ENCODE measurements at regions not wholly inside any gene's neighbourhood (a gene's known extent, or its start where the extent isn't known, plus 50 kb on each side); places are given as distances from the start of the nearest gene placed in this dataset.

DNA sequence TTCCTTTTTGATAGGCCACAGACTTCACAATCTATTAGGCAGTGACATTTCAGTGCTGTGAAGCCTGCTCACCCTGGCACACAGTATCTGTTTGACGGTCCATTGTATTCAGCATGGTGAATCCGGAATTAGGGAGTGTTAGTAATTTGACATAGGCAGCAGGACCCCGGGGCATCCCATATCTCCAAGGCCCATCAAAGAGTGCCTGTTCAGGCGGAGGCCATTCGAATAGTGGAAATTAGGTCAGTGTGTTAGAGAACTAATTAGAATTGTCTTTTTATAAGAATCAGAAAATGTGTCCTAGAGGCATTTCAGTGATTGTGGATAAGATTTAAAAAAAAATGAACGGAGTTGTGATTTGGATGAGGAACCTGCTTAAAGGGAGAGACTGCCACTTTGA is 818.8 kb upstream of the SOX11 start:
- H3K4me1 Mint-ChIP-seq, result no peaks in the 10 kb centered on the region

DNA sequence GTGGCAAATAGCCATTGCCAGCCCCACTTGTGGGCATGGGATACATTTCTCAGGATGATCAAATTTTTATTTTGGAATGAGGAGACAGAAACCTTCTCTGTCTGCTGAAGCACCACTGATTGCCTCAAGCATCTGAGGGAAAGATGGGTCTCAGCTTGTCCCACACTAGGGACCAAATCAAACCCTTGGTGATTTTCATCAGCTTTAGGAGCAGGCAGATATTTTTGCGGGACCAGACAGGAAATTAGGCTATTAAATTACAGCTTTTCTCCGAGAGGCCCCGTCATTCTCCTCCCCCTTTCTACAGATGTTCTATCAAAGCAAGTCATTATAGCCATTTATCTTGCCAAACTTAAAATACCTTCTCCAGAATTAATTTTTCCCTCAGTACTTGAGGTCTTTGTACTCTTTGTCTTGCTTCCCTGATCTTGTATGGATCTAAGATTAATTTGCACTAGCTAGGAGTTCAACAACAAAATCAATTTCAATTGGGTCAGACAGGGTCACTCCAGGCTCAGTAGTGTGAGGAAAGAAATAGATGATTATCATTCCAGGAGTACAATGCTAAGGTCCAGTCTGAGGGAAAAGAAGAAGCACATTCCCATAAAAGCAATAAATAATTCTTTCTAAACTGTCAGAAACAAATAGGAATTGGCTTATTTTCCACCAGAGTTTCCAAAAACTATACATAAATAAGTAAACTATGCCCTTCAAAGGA is 818.1 kb upstream of the SOX11 start:
- Mint-ChIP-seq H3K4me1 (no peaks in the 10 kb centered on the region), H3K9me3 (peaks cover 13% of the 10 kb centered on the region), H3K27ac (no peak overlapping the region), H3K4me3 (no peak overlapping the region), H3K36me3 (no peaks in the 10 kb centered on the region)
- DNase-seq (ENCODE audit: low spot score in 2 of 2) (no peak), ATAC-seq (no peak)

More for the DNA sequence above, 818.8 kb upstream of the SOX11 start:
- Mint-ChIP-seq H3K36me3 (no peaks in the 10 kb centered on the region), H3K9me3 (peaks cover 13% of the 10 kb centered on the region), H3K4me3 (no peak overlapping the region), H3K27ac (no peak overlapping the region)
- DNase-seq (ENCODE audit: low spot score in 2 of 2), result no peak
- ATAC-seq, result no peak

DNA sequence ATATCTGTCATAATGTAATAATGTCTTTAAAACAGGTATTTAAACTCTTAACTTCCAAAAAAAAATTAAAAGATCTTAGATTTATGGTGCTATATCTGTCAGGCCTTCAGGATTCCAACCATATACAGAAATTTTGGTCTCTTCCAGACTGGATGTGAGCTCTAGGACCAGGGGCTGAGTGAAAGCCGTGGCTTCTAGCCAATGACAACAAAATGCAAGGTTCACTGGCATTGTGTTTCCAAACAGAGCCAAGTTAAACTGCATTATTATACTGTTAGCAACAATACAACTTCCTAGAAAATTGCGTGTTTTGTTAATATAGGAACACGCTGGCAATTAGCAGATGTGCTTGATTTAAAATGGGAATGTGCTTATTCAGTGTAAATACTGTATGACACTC is 809.8 kb upstream of the SOX11 start:
- Mint-ChIP-seq H3K27ac (no peak overlapping the region), H3K9me3 (peaks cover 10% of the 10 kb centered on the region), H3K36me3 (no peaks in the 10 kb centered on the region), H3K4me1 (no peaks in the 10 kb centered on the region), H3K4me3 (no peak overlapping the region)
- no peak for ATAC-seq
- DNase-seq (ENCODE audit: low spot score in 2 of 2), result no peak

DNA sequence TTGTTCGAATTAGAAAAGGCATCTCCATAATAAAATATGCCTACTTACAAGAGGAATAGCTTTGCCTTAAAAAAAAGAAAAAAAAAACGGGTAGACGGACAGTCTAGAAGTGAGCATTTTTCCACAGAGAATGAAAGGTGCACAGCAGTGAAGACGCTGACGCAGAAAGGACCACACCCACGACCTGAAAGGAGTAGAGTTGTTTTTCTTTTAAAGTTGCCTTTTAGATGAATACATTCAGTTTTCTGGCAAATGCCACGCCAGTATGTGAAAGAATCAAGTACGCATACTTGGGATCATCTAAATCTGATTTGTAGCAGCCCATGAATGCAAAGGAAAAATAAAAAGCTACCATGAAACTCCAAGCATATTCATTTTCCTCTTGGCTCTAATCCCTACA is 809.2 kb upstream of the SOX11 start:
- H3K4me3 Mint-ChIP-seq, result no peak overlapping the region
- H3K27ac Mint-ChIP-seq, result no peak overlapping the region
- no peaks in the 10 kb centered on the region for H3K4me1 Mint-ChIP-seq
- peaks cover 9% of the 10 kb centered on the region for H3K9me3 Mint-ChIP-seq
- ATAC-seq, result no peak
- no peaks in the 10 kb centered on the region for H3K36me3 Mint-ChIP-seq
- DNase-seq (ENCODE audit: low spot score in 2 of 2), result no peak

DNA sequence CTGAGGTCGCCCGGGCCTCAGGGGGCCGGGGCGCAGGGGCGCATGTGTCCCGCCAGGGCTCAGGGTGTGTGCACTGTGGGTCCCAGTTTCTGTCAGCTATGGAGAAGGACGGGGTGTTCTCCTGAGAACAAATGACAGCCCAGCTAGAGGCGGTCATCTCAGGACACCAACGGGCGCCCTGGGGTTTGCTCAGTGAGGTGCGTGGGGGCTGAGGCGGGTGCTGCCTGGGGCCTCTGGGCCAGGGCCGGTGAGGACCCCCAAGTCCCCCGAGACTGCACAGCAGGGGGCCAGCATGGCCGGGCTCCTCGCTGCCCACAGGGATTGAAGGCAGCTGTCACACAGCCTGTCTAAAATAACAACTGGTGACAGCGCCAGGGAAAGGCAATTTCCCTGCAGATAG is 808.8 kb upstream of the SOX11 start:
- H3K27ac Mint-ChIP-seq, result no peak overlapping the region
- no peaks in the 10 kb centered on the region for H3K4me1 Mint-ChIP-seq
- peaks cover 11% of the 10 kb centered on the region for H3K9me3 Mint-ChIP-seq
- DNase-seq (ENCODE audit: low spot score in 2 of 2) (no peak), ATAC-seq (no peak)
- H3K36me3 Mint-ChIP-seq, result no peaks in the 10 kb centered on the region
- no peak overlapping the region for H3K4me3 Mint-ChIP-seq

DNA sequence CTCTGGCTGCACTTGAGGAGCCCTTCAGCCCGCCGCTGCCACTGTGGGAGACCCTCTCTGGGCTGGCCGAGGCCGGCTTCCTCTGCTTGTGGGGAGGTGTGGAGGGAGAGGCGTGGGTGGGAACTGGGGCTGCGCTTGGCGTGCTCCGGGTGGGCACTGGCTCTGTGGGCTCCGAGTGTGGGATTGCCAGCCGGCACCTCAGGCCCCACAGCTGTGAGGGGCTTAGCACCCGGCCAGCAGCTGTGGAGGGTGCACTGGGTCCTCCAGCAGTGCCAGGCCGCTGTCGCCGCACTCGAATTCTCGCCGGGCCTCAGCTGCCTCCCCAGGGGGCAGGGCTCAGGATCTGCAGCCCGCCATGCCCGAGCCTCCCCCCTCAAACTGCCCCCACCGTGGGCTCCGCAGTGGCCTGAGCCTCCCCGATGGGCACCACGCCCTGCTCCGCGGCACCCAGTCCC is 808.0 kb upstream of the SOX11 start:
- no peak for DNase-seq (ENCODE audit: low spot score in 2 of 2)
- Mint-ChIP-seq H3K4me1 (no peaks in the 10 kb centered on the region), H3K4me3 (no peak overlapping the region), H3K36me3 (no peaks in the 10 kb centered on the region), H3K27ac (no peak overlapping the region), H3K9me3 (peaks cover 11% of the 10 kb centered on the region)
- no peak for ATAC-seq

DNA sequence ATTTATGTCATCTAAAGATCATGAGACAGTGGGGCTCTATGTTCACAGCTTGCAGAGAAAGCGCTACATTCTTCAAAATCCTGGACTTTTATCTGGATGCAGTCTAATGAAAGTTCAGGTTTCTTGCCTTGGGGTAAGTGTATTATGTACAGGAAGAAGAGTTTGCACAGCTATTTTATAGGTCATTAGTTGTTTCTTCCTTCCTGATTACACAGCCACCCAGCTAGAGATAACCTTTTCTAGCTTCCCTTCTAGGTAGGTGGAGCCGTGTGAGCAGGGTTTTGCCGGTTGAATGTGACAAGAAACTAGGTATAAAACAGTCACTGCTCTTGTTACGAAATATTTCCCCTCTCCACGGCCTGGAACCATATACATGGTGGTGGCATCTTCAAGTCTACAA is 800.8 kb upstream of the SOX11 start:
- no peak overlapping the region for H3K4me3 Mint-ChIP-seq
- H3K9me3 Mint-ChIP-seq, result peaks cover 7% of the 10 kb centered on the region
- ATAC-seq (no peak), DNase-seq (ENCODE audit: low spot score in 2 of 2) (no peak)
- no peak overlapping the region for H3K27ac Mint-ChIP-seq
- no peaks in the 10 kb centered on the region for H3K36me3 Mint-ChIP-seq
- H3K4me1 Mint-ChIP-seq, result no peaks in the 10 kb centered on the region

DNA sequence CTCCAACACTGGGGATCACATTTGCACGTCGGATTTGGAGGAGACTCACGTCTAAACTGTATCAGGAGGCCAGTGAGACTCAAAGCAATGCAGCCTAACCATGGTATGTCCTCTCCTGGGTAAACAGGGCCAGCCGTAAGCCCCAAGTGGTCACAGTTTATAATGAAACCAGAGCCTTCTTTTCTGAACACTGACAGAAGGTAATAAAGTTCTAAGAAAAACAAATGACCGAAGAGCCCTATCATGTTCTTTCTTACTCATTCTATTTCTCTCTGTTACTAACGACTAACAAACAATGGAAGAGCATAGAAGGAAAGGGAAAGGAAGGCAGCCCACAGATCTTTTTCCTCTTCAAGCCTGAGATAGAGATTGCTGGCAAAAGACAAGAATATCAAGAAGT is 796.8 kb upstream of the SOX11 start:
- no peaks in the 10 kb centered on the region for H3K36me3 Mint-ChIP-seq
- no peak overlapping the region for H3K4me3 Mint-ChIP-seq
- DNase-seq (ENCODE audit: low spot score in 2 of 2) (no peak), ATAC-seq (no peak)
- peaks cover 9% of the 10 kb centered on the region for H3K9me3 Mint-ChIP-seq
- no peaks in the 10 kb centered on the region for H3K4me1 Mint-ChIP-seq
- no peak overlapping the region for H3K27ac Mint-ChIP-seq

DNA sequence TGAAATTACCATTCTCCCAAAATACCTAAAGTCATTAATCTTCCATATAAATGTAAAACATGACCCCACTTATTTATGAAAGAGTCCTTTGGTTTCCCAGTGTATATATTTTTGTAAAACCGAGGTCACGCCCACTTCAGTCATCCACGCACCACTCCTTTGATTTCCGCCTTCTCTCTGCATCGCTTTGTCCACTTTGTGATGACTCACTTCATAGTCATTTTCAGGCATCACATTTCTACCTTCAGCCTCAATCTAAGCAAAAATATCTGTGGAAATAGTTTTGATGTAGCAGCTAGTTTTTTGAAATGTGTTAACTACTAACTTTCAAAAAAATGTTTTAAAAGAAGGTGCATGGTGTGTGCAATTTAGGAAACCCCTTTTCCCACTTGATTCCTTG is 793.5 kb upstream of the SOX11 start:
- ATAC-seq, result no peak
- H3K4me3 Mint-ChIP-seq, result no peak overlapping the region

DNA sequence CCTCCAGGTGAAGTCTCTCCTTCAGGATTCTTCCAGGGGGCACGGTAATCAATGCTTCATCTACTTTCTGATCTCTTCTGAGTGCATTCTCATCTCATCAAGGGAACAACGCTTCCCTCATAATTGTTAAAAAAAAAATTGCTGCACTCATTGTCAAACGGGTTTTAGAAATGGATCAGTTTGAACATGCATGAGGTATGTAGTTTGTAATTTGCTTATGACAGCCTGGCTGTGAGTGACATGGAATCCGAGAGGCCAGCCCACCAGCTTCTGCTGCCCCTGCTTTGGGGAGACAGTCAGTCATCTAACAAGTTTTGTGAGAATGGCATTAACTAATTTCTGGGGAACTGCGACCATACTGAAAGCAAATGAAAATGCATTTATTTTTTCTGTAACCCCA is 791.9 kb upstream of the SOX11 start:
- H3K4me3 Mint-ChIP-seq, result no peak overlapping the region

More for the DNA sequence above, 793.5 kb upstream of the SOX11 start:
- Mint-ChIP-seq H3K9me3 (peaks cover 12% of the 10 kb centered on the region), H3K36me3 (no peaks in the 10 kb centered on the region), H3K4me1 (no peaks in the 10 kb centered on the region), H3K27ac (no peak overlapping the region)
- no peak for DNase-seq (ENCODE audit: low spot score in 2 of 2)

DNA sequence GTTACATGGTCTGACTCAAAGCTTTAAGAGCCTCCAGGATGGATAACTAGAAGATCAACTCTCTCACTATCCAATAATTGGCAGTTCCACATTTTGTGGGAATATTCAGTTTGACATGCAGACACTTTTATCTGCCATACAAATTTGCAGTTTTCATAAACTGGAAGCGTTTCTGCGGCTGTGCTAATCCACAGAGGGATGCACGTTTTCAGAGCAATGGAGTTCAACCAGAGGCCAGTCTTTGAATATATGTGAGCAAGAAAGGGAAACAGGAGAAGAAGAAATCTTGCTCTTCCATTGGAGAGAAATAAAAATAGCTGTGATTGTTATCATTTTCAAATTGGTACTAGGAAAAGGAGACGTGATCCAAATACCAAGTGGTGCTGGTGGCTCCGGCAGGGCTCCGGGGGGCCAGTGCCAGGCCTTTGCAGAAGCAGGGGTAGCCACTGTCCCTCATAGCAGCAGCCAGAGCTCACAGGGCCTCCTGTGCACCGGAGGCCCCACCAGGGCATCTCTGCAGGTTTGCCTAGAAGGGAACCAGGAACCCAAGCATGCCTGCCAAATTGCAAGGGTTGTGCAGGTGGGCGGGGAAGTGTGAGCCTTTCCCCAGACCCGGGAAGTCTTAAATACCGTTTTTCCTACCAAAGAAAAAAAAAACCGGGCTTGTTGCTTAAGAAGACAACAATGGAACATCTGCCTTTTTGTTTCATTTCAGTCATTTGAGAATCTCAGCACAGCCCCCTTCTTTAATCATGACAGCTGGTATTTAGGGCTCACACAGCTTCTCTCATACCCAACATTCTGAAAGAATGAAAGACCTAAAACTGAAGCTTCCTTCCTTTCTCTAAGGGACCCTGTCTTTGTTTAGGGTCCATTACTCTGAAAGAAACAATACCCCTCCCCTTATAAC is 791.1 kb upstream of the SOX11 start:
- Mint-ChIP-seq H3K36me3 (no peaks in the 10 kb centered on the region), H3K4me1 (no peaks in the 10 kb centered on the region), H3K4me3 (no peak overlapping the region), H3K27ac (no peak overlapping the region), H3K9me3 (peaks cover 14% of the 10 kb centered on the region)
- no peak for DNase-seq (ENCODE audit: low spot score in 2 of 2)
- ATAC-seq, result no peak

More for the DNA sequence above, 791.9 kb upstream of the SOX11 start:
- H3K9me3 Mint-ChIP-seq, result peaks cover 12% of the 10 kb centered on the region
- ATAC-seq (no peak), DNase-seq (ENCODE audit: low spot score in 2 of 2) (no peak)
- no peaks in the 10 kb centered on the region for H3K4me1 Mint-ChIP-seq
- H3K36me3 Mint-ChIP-seq, result no peaks in the 10 kb centered on the region
- no peak overlapping the region for H3K27ac Mint-ChIP-seq

DNA sequence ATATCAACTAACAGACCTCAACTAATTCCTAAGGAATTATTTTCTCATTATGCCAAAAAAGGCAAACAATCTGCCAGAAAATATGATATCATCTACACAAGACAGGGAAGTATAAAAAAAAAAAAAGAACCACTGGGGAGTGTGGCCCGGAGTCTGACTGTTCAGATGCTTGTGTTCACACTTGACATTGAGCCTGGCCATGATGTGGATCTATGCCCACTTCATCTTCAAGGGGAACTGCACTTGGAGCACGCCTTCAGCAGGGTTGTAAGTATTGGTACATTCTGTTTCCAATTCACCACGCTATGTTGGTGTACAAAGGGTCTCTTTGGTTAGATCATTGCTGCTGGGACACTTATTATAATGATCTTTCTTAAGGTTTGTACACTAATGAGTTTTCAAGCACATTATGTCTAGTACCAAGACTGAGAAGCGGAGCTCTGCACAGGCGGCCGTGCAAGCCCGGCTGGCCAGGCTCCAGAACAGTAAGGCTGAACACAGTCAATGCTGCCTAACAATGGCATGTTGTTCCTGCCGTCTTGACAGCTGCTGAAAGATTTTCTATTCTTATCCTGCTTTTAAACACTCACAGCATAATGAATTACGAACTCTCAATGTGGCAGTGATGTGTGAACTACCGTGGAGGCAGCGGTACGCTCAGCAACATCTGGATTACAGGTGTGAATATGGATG is 788.4 kb upstream of the SOX11 start:
- no peaks in the 10 kb centered on the region for H3K36me3 Mint-ChIP-seq
- H3K4me1 Mint-ChIP-seq, result no peaks in the 10 kb centered on the region
- H3K4me3 Mint-ChIP-seq, result no peak overlapping the region
- no peak overlapping the region for H3K27ac Mint-ChIP-seq
- H3K9me3 Mint-ChIP-seq, result peaks cover 10% of the 10 kb centered on the region
- no peak for DNase-seq (ENCODE audit: low spot score in 2 of 2)
- no peak for ATAC-seq

DNA sequence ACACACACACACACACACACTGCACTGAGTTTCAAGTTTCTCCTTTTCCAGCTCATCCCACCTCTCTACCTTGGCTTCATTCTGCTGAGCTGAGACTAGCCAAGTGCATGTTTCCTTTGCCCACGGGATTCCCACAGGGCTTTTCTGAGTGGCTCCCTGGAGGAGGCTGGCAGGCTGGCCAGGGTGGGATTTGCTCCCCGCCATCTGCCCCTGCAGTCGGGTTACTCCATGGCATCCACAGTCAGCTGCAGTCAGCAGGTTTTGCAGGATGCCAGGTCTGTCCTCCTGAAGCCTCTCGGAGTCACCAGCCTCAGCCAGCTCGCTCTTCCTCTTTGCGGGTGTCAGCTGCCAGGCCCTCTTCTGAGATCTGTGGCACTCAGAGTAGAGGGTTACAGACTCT is 783.7 kb upstream of the SOX11 start:
- H3K36me3 Mint-ChIP-seq, result no peaks in the 10 kb centered on the region
- DNase-seq (ENCODE audit: low spot score in 2 of 2), result no peak

DNA sequence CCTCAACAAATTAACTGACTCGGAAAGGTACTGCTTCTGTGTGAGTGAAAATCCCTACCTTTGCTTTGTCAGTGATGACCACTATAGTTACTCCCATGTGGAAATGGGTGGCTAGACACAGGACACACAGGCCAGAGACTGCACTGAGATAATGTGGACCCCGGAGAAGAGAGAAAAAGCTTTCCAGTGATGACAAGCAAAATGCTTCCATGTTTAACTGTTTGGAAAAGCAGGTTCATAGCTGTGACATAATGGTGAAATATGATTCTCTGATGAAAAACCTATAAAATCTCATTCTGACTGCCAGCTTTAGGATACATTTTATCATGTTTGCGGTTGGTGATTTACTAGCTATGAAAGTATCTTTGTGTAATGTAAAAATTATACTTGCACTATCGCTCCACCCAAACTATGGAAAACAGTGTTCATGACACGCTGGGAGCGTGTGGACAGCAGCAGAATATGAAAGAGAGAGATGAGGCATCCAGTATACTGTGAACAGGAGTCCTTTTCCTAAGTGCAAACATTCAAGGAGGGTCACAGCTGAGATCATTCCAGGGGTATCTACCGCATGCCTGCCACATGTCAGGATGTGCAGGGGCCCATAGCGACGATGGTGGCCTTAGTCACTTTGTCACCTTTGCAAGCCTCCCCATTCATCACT is 782.7 kb upstream of the SOX11 start:
- H3K27ac Mint-ChIP-seq, result no peak overlapping the region
- no peak overlapping the region for H3K4me3 Mint-ChIP-seq
- H3K9me3 Mint-ChIP-seq, result peaks cover 6% of the 10 kb centered on the region
- DNase-seq (ENCODE audit: low spot score in 2 of 2) (no peak), ATAC-seq (no peak)
- H3K4me1 Mint-ChIP-seq, result no peaks in the 10 kb centered on the region
- no peaks in the 10 kb centered on the region for H3K36me3 Mint-ChIP-seq

More for the DNA sequence above, 783.7 kb upstream of the SOX11 start:
- H3K27ac Mint-ChIP-seq, result no peak overlapping the region
- peaks cover 7% of the 10 kb centered on the region for H3K9me3 Mint-ChIP-seq
- H3K4me1 Mint-ChIP-seq, result no peaks in the 10 kb centered on the region
- no peak overlapping the region for H3K4me3 Mint-ChIP-seq
- peak; percentile 11 for ATAC-seq

DNA sequence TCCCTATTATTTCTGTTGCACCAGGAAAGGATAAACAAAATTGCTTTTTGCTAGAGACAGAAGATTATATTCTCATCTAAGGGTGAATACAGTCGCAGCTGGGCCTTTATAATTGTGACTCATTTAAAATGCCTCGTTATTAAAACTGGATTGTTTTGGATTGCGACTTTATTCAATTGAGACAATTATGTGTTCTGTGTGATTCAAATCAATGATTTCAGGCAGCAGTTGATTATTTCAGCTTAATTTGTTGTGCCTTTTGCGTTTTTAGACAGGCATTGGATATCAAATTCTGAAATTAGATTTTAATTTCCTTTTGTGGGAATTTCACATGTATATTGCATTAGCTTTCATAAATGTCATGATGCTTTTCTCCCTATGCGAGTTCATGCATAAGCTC is 778.1 kb upstream of the SOX11 start:
- no peak for DNase-seq (ENCODE audit: low spot score in 2 of 2)
- Mint-ChIP-seq H3K4me1 (no peaks in the 10 kb centered on the region), H3K27ac (no peak overlapping the region), H3K4me3 (no peak overlapping the region), H3K9me3 (peaks cover 7% of the 10 kb centered on the region), H3K36me3 (no peaks in the 10 kb centered on the region)
- no peak for ATAC-seq
